ENCODE measurements at regions not wholly inside any gene's neighbourhood (a gene's known extent, or its start where the extent isn't known, plus 50 kb on each side); places are given as distances from the start of the nearest gene placed in this dataset.

GRCh38 chr17:5747276-5747675 lies 163.0 kb upstream of the NLRP1 start:
- DNase-seq, result no peak
- POLR2A ChIA-PET, result no interaction called here
- CTCF ChIA-PET, result no interaction called here
- Mint-ChIP-seq H3K27ac (no peak overlapping the region), H3K36me3 (ENCODE audit: low read depth) (no peaks in the 10 kb centered on the region), H3K4me3 (no peak overlapping the region), H3K9me3 (peaks cover 2% of the 10 kb centered on the region), H3K4me1 (no peaks in the 10 kb centered on the region), H3K27me3 (peaks cover 6% of the 10 kb centered on the region)
- TF ChIP-seq, protein P1, sequence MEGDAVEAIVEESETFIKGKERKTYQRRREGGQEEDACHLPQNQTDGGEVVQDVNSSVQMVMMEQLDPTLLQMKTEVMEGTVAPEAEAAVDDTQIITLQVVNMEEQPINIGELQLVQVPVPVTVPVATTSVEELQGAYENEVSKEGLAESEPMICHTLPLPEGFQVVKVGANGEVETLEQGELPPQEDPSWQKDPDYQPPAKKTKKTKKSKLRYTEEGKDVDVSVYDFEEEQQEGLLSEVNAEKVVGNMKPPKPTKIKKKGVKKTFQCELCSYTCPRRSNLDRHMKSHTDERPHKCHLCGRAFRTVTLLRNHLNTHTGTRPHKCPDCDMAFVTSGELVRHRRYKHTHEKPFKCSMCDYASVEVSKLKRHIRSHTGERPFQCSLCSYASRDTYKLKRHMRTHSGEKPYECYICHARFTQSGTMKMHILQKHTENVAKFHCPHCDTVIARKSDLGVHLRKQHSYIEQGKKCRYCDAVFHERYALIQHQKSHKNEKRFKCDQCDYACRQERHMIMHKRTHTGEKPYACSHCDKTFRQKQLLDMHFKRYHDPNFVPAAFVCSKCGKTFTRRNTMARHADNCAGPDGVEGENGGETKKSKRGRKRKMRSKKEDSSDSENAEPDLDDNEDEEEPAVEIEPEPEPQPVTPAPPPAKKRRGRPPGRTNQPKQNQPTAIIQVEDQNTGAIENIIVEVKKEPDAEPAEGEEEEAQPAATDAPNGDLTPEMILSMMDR (IDR thresholded peaks at IDR 0.05), result no peak
- no peak for ATAC-seq (ENCODE audit: low read depth)
- intact Hi-C loops (cut with micrococcal nuclease), result no loop called here

DNA sequence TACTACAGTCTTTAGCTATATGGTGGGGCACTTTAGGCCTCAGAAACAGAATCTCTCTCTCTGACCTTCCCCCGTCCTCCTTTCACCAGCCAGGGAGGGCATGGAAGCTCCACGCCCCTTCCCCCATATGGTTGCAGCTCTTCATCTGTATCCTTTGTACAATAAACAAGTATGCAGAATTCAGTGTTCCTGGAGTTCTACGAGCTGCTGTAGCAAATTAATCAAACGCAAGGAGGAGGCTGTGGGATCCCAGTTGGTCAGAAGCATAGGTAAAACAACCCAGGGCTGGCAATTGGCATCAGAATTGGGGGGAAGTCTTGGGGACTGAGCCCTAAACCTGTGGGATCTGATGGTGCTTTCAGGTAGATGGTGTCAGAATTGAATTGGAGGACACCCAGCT lies 163.7 kb upstream of the NLRP1 start:
- Mint-ChIP-seq H3K4me1 (no peaks in the 10 kb centered on the region), H3K9me3 (peaks cover 2% of the 10 kb centered on the region), H3K27ac (no peak overlapping the region), H3K36me3 (ENCODE audit: low read depth) (no peaks in the 10 kb centered on the region), H3K27me3 (peaks cover 6% of the 10 kb centered on the region), H3K4me3 (no peak overlapping the region)
- DNase-seq (no peak), ATAC-seq (ENCODE audit: low read depth) (no peak)
- CTCF ChIA-PET, result no interaction called here
- TF ChIP-seq, protein P1 (IDR thresholded peaks at IDR 0.05), result no peak
- POLR2A ChIA-PET, result no interaction called here
- intact Hi-C loops (cut with micrococcal nuclease), result no loop called here

DNA sequence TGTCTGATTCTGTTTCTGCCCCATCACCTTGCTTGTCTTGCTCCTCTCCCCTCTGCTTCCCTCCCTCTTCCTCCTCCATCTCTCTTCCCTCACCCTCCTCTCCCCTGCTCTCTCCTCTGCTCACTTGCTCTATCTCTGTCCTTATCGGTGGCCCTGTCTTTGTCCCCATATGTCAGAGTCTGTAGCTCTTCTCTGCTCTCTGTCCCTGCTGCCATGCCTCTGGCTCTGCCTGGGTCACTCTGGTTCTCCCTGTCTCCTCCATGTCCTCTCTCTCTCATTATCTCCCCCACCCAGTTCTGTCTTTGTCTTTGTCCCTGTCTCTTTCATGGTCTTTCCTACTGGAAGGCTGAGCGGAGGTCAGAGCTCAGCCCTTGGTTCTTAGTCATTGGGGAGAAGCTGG lies 169.1 kb upstream of the NLRP1 start:
- Mint-ChIP-seq H3K4me1 (no peaks in the 10 kb centered on the region), H3K27me3 (peaks cover 18% of the 10 kb centered on the region), H3K36me3 (ENCODE audit: low read depth) (no peaks in the 10 kb centered on the region), H3K27ac (no peak overlapping the region), H3K4me3 (no peak overlapping the region), H3K9me3 (no peaks in the 10 kb centered on the region)
- CTCF ChIA-PET, result no interaction called here
- intact Hi-C loops (cut with micrococcal nuclease), result no loop called here
- POLR2A ChIA-PET, result no interaction called here
- TF ChIP-seq, protein P1 (IDR thresholded peaks at IDR 0.05), result no peak
- DNase-seq (no peak), ATAC-seq (ENCODE audit: low read depth) (no peak)

DNA sequence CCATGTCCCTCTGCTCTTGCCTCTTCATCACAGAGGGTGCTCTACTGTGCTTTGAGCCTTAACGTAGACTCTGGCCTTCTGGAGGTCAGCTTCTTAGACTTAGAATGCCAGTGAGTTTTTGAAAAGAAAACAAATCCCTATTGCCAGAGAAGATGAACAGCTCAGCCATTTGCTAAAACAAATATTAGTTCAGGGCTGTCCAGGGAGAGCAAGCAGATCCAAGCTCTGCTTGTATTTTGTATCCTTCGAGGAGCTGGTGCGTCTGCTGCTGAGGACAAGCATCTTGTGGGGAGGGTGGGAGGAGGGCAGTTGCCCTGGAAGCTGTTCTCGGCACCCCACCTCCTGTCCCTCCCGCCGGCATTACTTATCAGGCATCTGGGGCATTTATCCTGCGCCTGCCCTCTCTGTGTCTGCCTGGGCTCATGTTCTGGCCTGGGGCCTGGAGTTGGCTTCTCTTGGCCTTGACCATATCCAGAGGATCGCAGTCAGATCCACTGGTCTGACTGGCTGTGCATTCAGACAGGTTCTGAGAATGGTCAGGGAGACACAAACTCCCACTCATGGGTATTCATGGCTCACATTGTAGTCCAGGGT lies 173.1 kb upstream of the NLRP1 start:
- H3K27ac Mint-ChIP-seq, result no peak overlapping the region
- ChIA-PET CTCF (no interaction called here), POLR2A (no interaction called here)
- H3K4me1 Mint-ChIP-seq, result no peaks in the 10 kb centered on the region
- H3K9me3 Mint-ChIP-seq, result no peaks in the 10 kb centered on the region
- H3K27me3 Mint-ChIP-seq, result peaks cover 22% of the 10 kb centered on the region
- ATAC-seq (ENCODE audit: low read depth) (no peak), DNase-seq (no peak)
- TF ChIP-seq, protein P1 (IDR thresholded peaks at IDR 0.05), result no peak
- no peaks in the 10 kb centered on the region for H3K36me3 Mint-ChIP-seq (ENCODE audit: low read depth)
- no peak overlapping the region for H3K4me3 Mint-ChIP-seq
- intact Hi-C loops (cut with micrococcal nuclease), result no loop called here

GRCh38 chr17:5758651-5759050 lies 174.3 kb upstream of the NLRP1 start:
- POLR2A ChIA-PET, result no interaction called here
- DNase-seq (no peak), ATAC-seq (ENCODE audit: low read depth) (no peak)
- Mint-ChIP-seq H3K36me3 (ENCODE audit: low read depth) (no peaks in the 10 kb centered on the region), H3K27ac (no peak overlapping the region), H3K4me1 (no peaks in the 10 kb centered on the region), H3K4me3 (no peak overlapping the region), H3K27me3 (peaks cover 20% of the 10 kb centered on the region), H3K9me3 (no peaks in the 10 kb centered on the region)
- TF ChIP-seq, protein P1 (IDR thresholded peaks at IDR 0.05), result no peak
- CTCF ChIA-PET, result no interaction called here
- intact Hi-C loops (cut with micrococcal nuclease), result no loop called here
